Fibroblast of pulmonary artery (primary cell): ENCODE measurements at regions not wholly inside any gene's neighbourhood (a gene's known extent, or its start where the extent isn't known, plus 50 kb on each side); places are given as distances from the start of the nearest gene placed in this dataset.

Experiments used
- DNase-seq: peaks from one replicate; pipeline ENCODE4 v3.0.0-alpha.2; 2010; ENCODE audit warnings: low read depth
- H3K4me3 ChIP-seq: replicated peaks from 2 replicates; pipeline ENCODE4 v1.5.1; 2011; ENCODE audit warnings: low read depth, mild to moderate bottlenecking, control low read depth, low read length, moderate library complexity
- CTCF ChIP-seq: IDR thresholded peaks from 2 replicates; pipeline ENCODE4 v1.5.1; 2011; ENCODE audit warnings: mild to moderate bottlenecking, control low read depth, low read length, inconsistent platforms; ENCODE audit errors: missing control alignments

GRCh38 chr12:76259106-76259505 lies 89.1 kb downstream of the BBS10 start:
- no peak overlapping the region for H3K4me3 ChIP-seq
- DNase-seq: peak; percentile 54

GRCh38 chr12:76256904-76257303 lies 91.3 kb downstream of the BBS10 start:
- H3K4me3 ChIP-seq: no peak overlapping the region
- no peak for TF ChIP-seq CTCF
- DNase-seq: no peak

More at GRCh38 chr12:76259106-76259505, 89.1 kb downstream of the BBS10 start:
- TF ChIP-seq CTCF: no peak

- TF ChIP-seq CTCF: no peak
- DNase-seq: no peak
- no peak overlapping the region for H3K4me3 ChIP-seq
Measured at GRCh38 chr12:76256321-76256720, 91.9 kb downstream of the BBS10 start.

- no peak overlapping the region for H3K4me3 ChIP-seq
- no peak for DNase-seq
- no peak for TF ChIP-seq CTCF
Measured at GRCh38 chr12:76255692-76256091, 92.5 kb downstream of the BBS10 start.

- H3K4me3 ChIP-seq: no peak overlapping the region
- no peak for DNase-seq
- TF ChIP-seq CTCF: no peak
Measured at GRCh38 chr12:76255281-76255680, 92.9 kb downstream of the BBS10 start.

GRCh38 chr12:76252031-76252430 lies 96.2 kb downstream of the BBS10 start:
- DNase-seq: no peak
- no peak overlapping the region for H3K4me3 ChIP-seq
- TF ChIP-seq CTCF: no peak

- H3K4me3 ChIP-seq: no peak overlapping the region
- no peak for TF ChIP-seq CTCF
- no peak for DNase-seq
Measured at GRCh38 chr12:76250256-76250655, 98.0 kb downstream of the BBS10 start.
